HG02642 (cell line): ENCODE measurements at regions not wholly inside any gene's neighbourhood (a gene's known extent, or its start where the extent isn't known, plus 50 kb on each side); places are given as distances from the start of the nearest gene placed in this dataset.

Experiments
- ATAC-seq: cut with Tn5 transposase; IDR thresholded peaks from one replicate; pipeline ENCODE4 v1.9.1; 2021; ENCODE audit warnings: mild to moderate bottlenecking; ENCODE audit not compliant: unreplicated experiment, poor library complexity

- no peak for ATAC-seq
Observed at GRCh38 chr1:102084771-102085535, 88.2 kb upstream of the OLFM3 start.

- ATAC-seq: no peak
Observed at GRCh38 chr1:102083192-102083591, 86.5 kb upstream of the OLFM3 start.

DNA sequence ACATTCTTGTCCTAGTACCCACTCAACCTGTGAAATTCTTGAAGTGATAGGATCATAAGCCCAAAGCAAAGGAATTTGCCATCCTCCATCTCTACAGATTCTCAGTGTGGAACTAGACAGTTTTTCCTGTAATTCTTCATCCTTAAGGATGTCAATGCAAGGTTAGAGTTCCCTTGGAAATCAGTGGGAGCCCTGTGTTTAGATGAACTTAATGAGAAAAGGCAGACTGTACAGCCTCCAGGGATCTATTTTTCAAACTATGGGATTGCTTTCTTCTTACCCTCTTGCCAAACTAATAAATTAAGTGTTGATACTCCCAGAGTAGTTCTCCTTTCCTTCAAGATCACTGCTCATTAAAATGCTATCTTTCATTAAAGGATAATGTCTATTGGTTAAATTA is 78.1 kb upstream of the OLFM3 start:
- no peak for ATAC-seq

DNA sequence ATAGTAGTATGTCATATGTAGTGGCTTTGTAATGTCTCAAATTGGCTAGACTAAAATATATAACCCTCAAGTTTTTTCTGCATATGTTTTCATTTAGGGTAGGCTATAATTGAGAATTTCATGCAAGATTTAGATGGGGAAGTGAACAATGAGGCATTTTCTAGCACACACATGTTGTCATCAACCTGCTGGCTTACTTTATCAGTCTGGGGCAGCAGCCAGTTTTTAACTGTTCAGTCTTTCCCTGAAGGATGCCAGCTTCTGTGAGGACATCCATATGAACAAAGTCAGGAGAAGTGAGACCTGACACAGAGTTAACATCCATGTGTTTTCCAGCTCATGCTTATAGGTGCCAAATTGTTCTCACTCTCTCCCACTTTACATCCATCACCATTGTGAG is 74.7 kb upstream of the OLFM3 start:
- no peak for ATAC-seq

DNA sequence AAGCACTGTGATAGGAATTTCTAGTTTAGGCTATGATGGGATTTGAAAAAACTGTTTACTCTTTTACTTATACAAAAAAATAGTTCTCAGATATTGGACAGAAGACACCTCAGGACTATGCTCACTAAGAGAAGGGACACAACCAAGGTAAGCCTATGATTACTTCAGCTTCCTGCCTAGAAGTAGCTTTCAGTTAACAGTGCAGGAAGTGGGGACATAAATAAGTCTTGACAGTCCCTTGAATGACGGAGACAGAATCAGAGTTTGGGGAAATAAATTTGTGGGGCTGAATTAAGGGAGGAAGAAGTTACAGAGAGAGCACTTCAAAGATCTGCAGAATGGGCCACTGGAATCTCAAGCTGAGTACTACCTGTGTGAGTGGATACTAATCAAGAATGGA is 53.8 kb upstream of the OLFM3 start:
- ATAC-seq: no peak

DNA sequence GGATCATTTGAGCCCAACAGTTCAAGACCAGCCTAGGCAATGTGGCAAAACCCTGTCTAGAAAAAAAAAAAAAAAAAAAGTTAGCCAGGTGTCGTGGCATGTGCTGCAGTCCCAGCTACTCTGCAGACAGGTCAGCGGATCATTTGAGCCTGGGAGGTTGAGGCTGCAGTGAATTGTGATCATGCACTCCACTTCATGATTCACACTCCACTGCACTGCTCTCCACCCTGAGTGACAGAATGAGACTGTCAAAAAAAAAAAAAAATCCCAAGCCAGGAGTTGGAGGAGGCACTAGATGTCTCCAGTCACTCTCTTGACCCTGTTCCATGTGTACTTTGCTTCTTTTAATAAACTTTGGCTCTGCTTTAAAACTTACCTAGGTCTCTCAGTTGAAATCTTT is 51.0 kb upstream of the OLFM3 start:
- ATAC-seq: no peak
